ENCODE measurements at regions not wholly inside any gene's neighbourhood (a gene's known extent, or its start where the extent isn't known, plus 50 kb on each side); places are given as distances from the start of the nearest gene placed in this dataset.

DNA sequence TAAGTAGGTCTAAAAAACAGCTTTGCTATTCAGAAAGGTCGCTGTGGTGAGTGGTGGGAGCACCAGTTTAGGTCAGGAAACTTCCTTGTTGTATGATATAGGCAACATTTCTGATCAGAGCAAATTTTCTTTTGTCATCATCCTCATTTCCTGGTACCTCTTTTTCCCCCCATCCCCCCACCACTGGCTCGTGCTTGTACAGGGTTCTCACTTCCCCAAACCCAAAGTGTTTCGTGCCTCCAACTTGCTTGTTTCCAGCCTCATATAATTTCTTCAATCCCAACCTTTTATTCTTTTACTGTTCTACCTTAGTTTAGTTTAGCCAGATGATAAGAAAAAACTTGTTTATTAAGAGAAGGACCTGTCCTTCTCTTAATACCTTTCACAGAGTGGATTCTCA is 209.4 kb upstream of the JAG1 start:
- Histone ChIP-seq H3K36me3 (replicated peaks in 1 of 2; ENCODE audit: control insufficient read depth in 2 of 2, insufficient read depth in 2 of 2, low read length in 2 of 2) (no peaks in the 10 kb centered on the region), H3K27me3 (ENCODE audit: control insufficient read depth in 3 of 3, insufficient read depth in 3 of 3, low read depth in 1 of 3, low read length in 3 of 3) (no peaks in the 10 kb centered on the region), H3K9me3 (replicated peaks in 1 of 2; ENCODE audit: control insufficient read depth in 2 of 2, insufficient read depth in 1 of 2, low read depth in 1 of 2, low read length in 2 of 2) (no peaks in the 10 kb centered on the region), H3K4me3 (ENCODE audit: low read length in 2 of 2) (no peak overlapping the region), H2AK5ac (ENCODE audit: low read depth, low read length) (no peak overlapping the region), H3K27ac (replicated peaks; ENCODE audit: low read length) (no peak overlapping the region), H3K14ac (ENCODE audit: low read length) (no peak overlapping the region), H3K23ac (ENCODE audit: low read depth, low read length, poor library complexity) (no peak overlapping the region), H3K79me1 (ENCODE audit: low read depth, low read length) (no peaks in the 10 kb centered on the region), H4K8ac (ENCODE audit: low read depth, low read length) (no peak overlapping the region), H2BK5ac (ENCODE audit: low read length) (no peak overlapping the region), H2BK120ac (ENCODE audit: low read depth, low read length) (no peak overlapping the region), H3K18ac (ENCODE audit: low read length) (no peak overlapping the region), H2BK12ac (ENCODE audit: low read length) (no peak overlapping the region), H2AFZ (ENCODE audit: low read length) (no peak overlapping the region), H3K4me2 (ENCODE audit: insufficient read depth, low read length, poor library complexity, severe bottlenecking) (no peak overlapping the region), H3K4me1 (ENCODE audit: control insufficient read depth in 2 of 2, insufficient read depth in 1 of 2, low read depth in 1 of 2, low read length in 2 of 2) (no peaks in the 10 kb centered on the region), H4K91ac (ENCODE audit: low read depth, low read length, poor library complexity) (no peak overlapping the region), H2BK15ac (ENCODE audit: low read length) (no peak overlapping the region), H3K4ac (ENCODE audit: low read length) (no peak overlapping the region), H3K9ac (ENCODE audit: low read depth, low read length, poor library complexity) (no peak overlapping the region)
- no CpG with 5 or more reads among the region's 3 CpGs for WGBS, 2 donors (ENCODE audit: extremely low coverage in 2 of 2, insufficient read length in 2 of 2, insufficient replicate concordance in 1 of 2)
- DNase-seq (ENCODE audit: low spot score), result no peak

GRCh38 chr20:10893321-10893720 is 219.5 kb upstream of the JAG1 start:
- no peak overlapping the region for H2AFZ ChIP-seq (ENCODE audit: low read length)
- H3K9me3 ChIP-seq (replicated peaks in 1 of 2; ENCODE audit: control insufficient read depth in 2 of 2, insufficient read depth in 1 of 2, low read depth in 1 of 2, low read length in 2 of 2), result peaks cover 0 to 3% of the 10 kb centered on the region in 2 donors
- H3K79me1 ChIP-seq (ENCODE audit: low read depth, low read length), result no peaks in the 10 kb centered on the region
- no peaks in the 10 kb centered on the region for H3K36me3 ChIP-seq (replicated peaks in 1 of 2; ENCODE audit: control insufficient read depth in 2 of 2, insufficient read depth in 2 of 2, low read length in 2 of 2)
- H3K23ac ChIP-seq (ENCODE audit: low read depth, low read length, poor library complexity), result no peak overlapping the region
- no peak overlapping the region for H4K8ac ChIP-seq (ENCODE audit: low read depth, low read length)
- no peak overlapping the region for H2BK5ac ChIP-seq (ENCODE audit: low read length)
- H3K4me1 ChIP-seq (ENCODE audit: control insufficient read depth in 2 of 2, insufficient read depth in 1 of 2, low read depth in 1 of 2, low read length in 2 of 2), result no peaks in the 10 kb centered on the region
- H3K4me3 ChIP-seq (ENCODE audit: low read length in 2 of 2), result no peak overlapping the region
- H4K91ac ChIP-seq (ENCODE audit: low read depth, low read length, poor library complexity), result no peak overlapping the region
- H2AK5ac ChIP-seq (ENCODE audit: low read depth, low read length), result no peak overlapping the region
- H3K4me2 ChIP-seq (ENCODE audit: insufficient read depth, low read length, poor library complexity, severe bottlenecking), result no peak overlapping the region
- no peak overlapping the region for H2BK12ac ChIP-seq (ENCODE audit: low read length)
- no peak overlapping the region for H2BK15ac ChIP-seq (ENCODE audit: low read length)
- H3K18ac ChIP-seq (ENCODE audit: low read length), result no peak overlapping the region
- no peak overlapping the region for H3K9ac ChIP-seq (ENCODE audit: low read depth, low read length, poor library complexity)
- H3K27ac ChIP-seq (replicated peaks; ENCODE audit: low read length), result no peak overlapping the region
- H3K14ac ChIP-seq (ENCODE audit: low read length), result no peak overlapping the region
- DNase-seq (ENCODE audit: low spot score), result no peak
- no peaks in the 10 kb centered on the region for H3K27me3 ChIP-seq (ENCODE audit: control insufficient read depth in 3 of 3, insufficient read depth in 3 of 3, low read depth in 1 of 3, low read length in 3 of 3)
- WGBS, 2 donors (ENCODE audit: extremely low coverage in 2 of 2, insufficient read length in 2 of 2, insufficient replicate concordance in 1 of 2), result no CpG with 5 or more reads among the region's 3 CpGs
- H2BK120ac ChIP-seq (ENCODE audit: low read depth, low read length), result no peak overlapping the region
- no peak overlapping the region for H3K4ac ChIP-seq (ENCODE audit: low read length)

DNA sequence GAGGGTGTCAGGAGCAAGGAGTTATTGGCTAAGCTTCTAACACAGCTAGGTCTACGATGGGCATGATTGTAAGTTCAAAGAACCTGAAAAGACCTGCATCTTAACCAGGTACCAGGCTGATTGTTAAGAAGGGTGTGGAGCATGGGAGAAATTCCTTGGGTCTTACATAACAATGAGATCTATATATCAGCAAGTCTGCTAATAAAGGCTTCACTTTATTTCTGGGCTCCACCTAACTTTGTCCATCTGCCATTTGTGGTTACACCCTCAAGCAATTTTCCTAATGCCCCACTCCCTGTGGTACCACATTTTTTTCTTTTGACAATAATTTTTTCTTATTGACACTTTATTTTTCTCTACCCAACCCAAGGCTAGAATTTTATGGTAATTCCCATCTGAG is 223.5 kb upstream of the JAG1 start:
- H3K27me3 ChIP-seq (ENCODE audit: control insufficient read depth in 3 of 3, insufficient read depth in 3 of 3, low read depth in 1 of 3, low read length in 3 of 3), result no peaks in the 10 kb centered on the region
- H3K36me3 ChIP-seq (replicated peaks in 1 of 2; ENCODE audit: control insufficient read depth in 2 of 2, insufficient read depth in 2 of 2, low read length in 2 of 2), result no peaks in the 10 kb centered on the region

GRCh38 chr20:10898552-10898951 is 224.8 kb upstream of the JAG1 start:
- H3K36me3 ChIP-seq (replicated peaks in 1 of 2; ENCODE audit: control insufficient read depth in 2 of 2, insufficient read depth in 2 of 2, low read length in 2 of 2), result no peaks in the 10 kb centered on the region
- no peak overlapping the region for H2AK5ac ChIP-seq (ENCODE audit: low read depth, low read length)
- H2AFZ ChIP-seq (ENCODE audit: low read length), result no peak overlapping the region
- H2BK15ac ChIP-seq (ENCODE audit: low read length), result no peak overlapping the region
- H3K18ac ChIP-seq (ENCODE audit: low read length), result no peak overlapping the region
- no peak overlapping the region for H3K14ac ChIP-seq (ENCODE audit: low read length)
- H3K27me3 ChIP-seq (ENCODE audit: control insufficient read depth in 3 of 3, insufficient read depth in 3 of 3, low read depth in 1 of 3, low read length in 3 of 3), result no peaks in the 10 kb centered on the region
- no CpG with 5 or more reads among the region's 1 CpG for WGBS, 2 donors (ENCODE audit: extremely low coverage in 2 of 2, insufficient read length in 2 of 2, insufficient replicate concordance in 1 of 2)
- DNase-seq (ENCODE audit: low spot score), result no peak
- H3K23ac ChIP-seq (ENCODE audit: low read depth, low read length, poor library complexity), result no peak overlapping the region
- H3K9me3 ChIP-seq (replicated peaks in 1 of 2; ENCODE audit: control insufficient read depth in 2 of 2, insufficient read depth in 1 of 2, low read depth in 1 of 2, low read length in 2 of 2), result peaks cover 0 to 3% of the 10 kb centered on the region in 2 donors
- no peak overlapping the region for H3K4ac ChIP-seq (ENCODE audit: low read length)
- no peak overlapping the region for H3K4me3 ChIP-seq (ENCODE audit: low read length in 2 of 2)
- H3K79me1 ChIP-seq (ENCODE audit: low read depth, low read length), result no peaks in the 10 kb centered on the region
- H3K4me1 ChIP-seq (ENCODE audit: control insufficient read depth in 2 of 2, insufficient read depth in 1 of 2, low read depth in 1 of 2, low read length in 2 of 2), result peaks cover 2 to 9% of the 10 kb centered on the region in 2 donors
- no peak overlapping the region for H4K8ac ChIP-seq (ENCODE audit: low read depth, low read length)
- no peak overlapping the region for H2BK120ac ChIP-seq (ENCODE audit: low read depth, low read length)
- no peak overlapping the region for H4K91ac ChIP-seq (ENCODE audit: low read depth, low read length, poor library complexity)
- H2BK5ac ChIP-seq (ENCODE audit: low read length), result no peak overlapping the region
- no peak overlapping the region for H3K27ac ChIP-seq (replicated peaks; ENCODE audit: low read length)
- no peak overlapping the region for H2BK12ac ChIP-seq (ENCODE audit: low read length)
- H3K9ac ChIP-seq (ENCODE audit: low read depth, low read length, poor library complexity), result no peak overlapping the region
- H3K4me2 ChIP-seq (ENCODE audit: insufficient read depth, low read length, poor library complexity, severe bottlenecking), result no peak overlapping the region

More for the DNA sequence above, 223.5 kb upstream of the JAG1 start:
- peaks cover 0 to 3% of the 10 kb centered on the region in 2 donors for H3K9me3 ChIP-seq (replicated peaks in 1 of 2; ENCODE audit: control insufficient read depth in 2 of 2, insufficient read depth in 1 of 2, low read depth in 1 of 2, low read length in 2 of 2)
- H3K4me2 ChIP-seq (ENCODE audit: insufficient read depth, low read length, poor library complexity, severe bottlenecking), result no peak overlapping the region
- no peak overlapping the region for H3K14ac ChIP-seq (ENCODE audit: low read length)
- H2AFZ ChIP-seq (ENCODE audit: low read length), result no peak overlapping the region
- H2BK5ac ChIP-seq (ENCODE audit: low read length), result no peak overlapping the region
- H3K4ac ChIP-seq (ENCODE audit: low read length), result no peak overlapping the region
- no peak overlapping the region for H3K23ac ChIP-seq (ENCODE audit: low read depth, low read length, poor library complexity)
- H3K79me1 ChIP-seq (ENCODE audit: low read depth, low read length), result no peaks in the 10 kb centered on the region
- no peak for DNase-seq (ENCODE audit: low spot score)
- no peak overlapping the region for H4K91ac ChIP-seq (ENCODE audit: low read depth, low read length, poor library complexity)
- H3K18ac ChIP-seq (ENCODE audit: low read length), result no peak overlapping the region
- no peak overlapping the region for H4K8ac ChIP-seq (ENCODE audit: low read depth, low read length)
- H2BK120ac ChIP-seq (ENCODE audit: low read depth, low read length), result no peak overlapping the region
- no peaks in the 10 kb centered on the region for H3K4me1 ChIP-seq (ENCODE audit: control insufficient read depth in 2 of 2, insufficient read depth in 1 of 2, low read depth in 1 of 2, low read length in 2 of 2)
- H2BK15ac ChIP-seq (ENCODE audit: low read length), result no peak overlapping the region
- no peak overlapping the region for H3K4me3 ChIP-seq (ENCODE audit: low read length in 2 of 2)
- H2AK5ac ChIP-seq (ENCODE audit: low read depth, low read length), result no peak overlapping the region
- H3K9ac ChIP-seq (ENCODE audit: low read depth, low read length, poor library complexity), result no peak overlapping the region
- H3K27ac ChIP-seq (replicated peaks; ENCODE audit: low read length), result no peak overlapping the region
- WGBS, 2 donors (ENCODE audit: extremely low coverage in 2 of 2, insufficient read length in 2 of 2, insufficient replicate concordance in 1 of 2), result no CpG with 5 or more reads among the region's 1 CpG
- no peak overlapping the region for H2BK12ac ChIP-seq (ENCODE audit: low read length)

Data from neuronal stem cell (in vitro differentiated cells).